HG03280 (cell line): ENCODE measurements at regions not wholly inside any gene's neighbourhood (a gene's known extent, or its start where the extent isn't known, plus 50 kb on each side); places are given as distances from the start of the nearest gene placed in this dataset.

Source experiments
- ATAC-seq: cut with Tn5 transposase; IDR thresholded peaks from one replicate; pipeline ENCODE4 v1.9.1; 2021; ENCODE audit warnings: mild to moderate bottlenecking, moderate library complexity; ENCODE audit not compliant: unreplicated experiment

- ATAC-seq = peak; percentile 75
These were observed 109.1 kb downstream of the LMO4 start for GRCh38 chr1:87437663-87438295.

- no peak for ATAC-seq
These were observed 111.1 kb downstream of the LMO4 start for GRCh38 chr1:87439821-87440220.

GRCh38 chr1:87449348-87449963 lies 120.8 kb downstream of the LMO4 start:
- ATAC-seq = peak; percentile 86

- ATAC-seq = no peak
These were observed 121.5 kb downstream of the LMO4 start for GRCh38 chr1:87450136-87450535.

GRCh38 chr1:87450615-87451209 lies 122.0 kb downstream of the LMO4 start:
- ATAC-seq = no peak

GRCh38 chr1:87451229-87451920 lies 122.7 kb downstream of the LMO4 start:
- no peak for ATAC-seq

- no peak for ATAC-seq
These were observed 124.0 kb downstream of the LMO4 start for GRCh38 chr1:87452648-87453047.

- ATAC-seq = no peak
These were observed 128.7 kb downstream of the LMO4 start for GRCh38 chr1:87457408-87457807.

GRCh38 chr1:87462894-87463293 lies 134.2 kb downstream of the LMO4 start:
- no peak for ATAC-seq

GRCh38 chr1:87464022-87464490 lies 135.4 kb downstream of the LMO4 start:
- ATAC-seq = peak; percentile 69

- ATAC-seq = no peak
These were observed 137.9 kb downstream of the LMO4 start for GRCh38 chr1:87466621-87467020.

- no peak for ATAC-seq
These were observed 144.0 kb downstream of the LMO4 start for GRCh38 chr1:87472716-87473115.

GRCh38 chr1:87473203-87473661 lies 144.6 kb downstream of the LMO4 start:
- ATAC-seq = no peak

GRCh38 chr1:87474098-87474497 lies 145.4 kb downstream of the LMO4 start:
- ATAC-seq = no peak

GRCh38 chr1:87478231-87478630 lies 149.6 kb downstream of the LMO4 start:
- no peak for ATAC-seq

GRCh38 chr1:87495147-87495546 lies 166.5 kb downstream of the LMO4 start:
- ATAC-seq = no peak

GRCh38 chr1:87495870-87496269 lies 167.2 kb downstream of the LMO4 start:
- no peak for ATAC-seq

- peak; percentile 56 for ATAC-seq
These were observed 168.9 kb downstream of the LMO4 start for GRCh38 chr1:87497380-87498203.

- no peak for ATAC-seq
These were observed 173.1 kb downstream of the LMO4 start for GRCh38 chr1:87501738-87502137.

- no peak for ATAC-seq
These were observed 176.8 kb downstream of the LMO4 start for GRCh38 chr1:87505391-87505983.
